Sigmoid colon (tissue), 6 donors: ENCODE measurements at regions not wholly inside any gene's neighbourhood (a gene's known extent, or its start where the extent isn't known, plus 50 kb on each side); places are given as distances from the start of the nearest gene placed in this dataset.
"Not testable (repeated sequence)": the region's sequence is repeated elsewhere in the genome, so short reads cannot be mapped to it uniquely, and the experiment has no call there.

ENCODE experiments used
- DNase-seq: peaks from one replicate; pipeline ENCODE4 v3.0.0-alpha.2; 2019
- H3K27ac ChIP-seq, 4 donors: fragments of 200-600 bp; sonication (generic); one replicate each; pipeline ENCODE4 v1.5.1; 2016 to 2019; ENCODE audit warnings: mild to moderate bottlenecking in 1 of 4
- H3K27me3 ChIP-seq, 3 donors: fragments of 200-600 bp; sonication (generic); one replicate each; pipeline ENCODE4 v1.5.1; 2019; ENCODE audit warnings: mild to moderate bottlenecking in 1 of 3
- H3K36me3 ChIP-seq, 4 donors: fragments of 200-600 bp; sonication (generic); one replicate each; pipeline ENCODE4 v1.5.1; 2016 to 2019
- H3K4me1 ChIP-seq, 4 donors: fragments of 200-600 bp; sonication (generic); one replicate each; pipeline ENCODE4 v1.5.1; 2017 to 2019
- H3K4me3 ChIP-seq, 4 donors: fragments of 200-600 bp; sonication (generic); one replicate each; pipeline ENCODE4 v1.5.1; 2017 to 2019; ENCODE audit warnings: mild to moderate bottlenecking in 2 of 4, moderate library complexity in 1 of 4
- H3K9me3 ChIP-seq, 4 donors: fragments of 200-600 bp in 3 of 4; sonication (generic) in 3 of 4; one replicate each; pipeline versions ENCODE4 v1.5.1 to v1.6.1; 2013 to 2019
- CTCF ChIP-seq, 4 experiments: fragments of 450-650 bp in 3 of 4; fragments of 200-600 bp in 1 of 4; IDR thresholded peaks; one replicate each; pipeline ENCODE4 v1.5.1; 2016 to 2019; ENCODE audit warnings: antibody characterized with exemption in 4 of 4, mild to moderate bottlenecking in 3 of 4, moderate library complexity in 2 of 4
- EP300 ChIP-seq, 4 donors: sonication (generic); formaldehyde crosslinking; IDR thresholded peaks; one replicate each; pipeline ENCODE4 v1.6.1; 2017; ENCODE audit warnings: antibody characterized with exemption in 4 of 4
- POLR2A ChIP-seq, 2 donors: fragments of 450-650 bp; IDR thresholded peaks; one replicate each; pipeline ENCODE4 v1.6.1; 2016; ENCODE audit warnings: antibody characterized with exemption in 2 of 2, mild to moderate bottlenecking in 2 of 2, moderate library complexity in 2 of 2
- POLR2AphosphoS5 ChIP-seq, 4 donors: sonication (generic); formaldehyde crosslinking; IDR thresholded peaks; one replicate each; pipeline ENCODE4 v1.6.1; 2017; ENCODE audit warnings: antibody characterized with exemption in 4 of 4
- WGBS, 2 donors: extraction: QIAGEN DNeasy Blood & Tissue Kit; methylation state at CpG; one replicate each; pipeline ENCODE4 v1.1.7; 2013; 5-methylcytosine and 5-hydroxymethylcytosine counted together
- intact Hi-C: fragments of 100-400 bp; cut with DNase I; formaldehyde crosslinking; loops from one replicate; pipeline ENCODE4 v1.15.1; 2023
- donor health status: healthy with polysubstance abuse.
- donor health status: healthy.

GRCh38 chr5:142402752-142403318, 78.0 kb upstream of the SPRY4 start:
- 96 to 99% methylated on average over 3 of the region's 3 CpGs for WGBS, 2 donors
- H3K4me1 ChIP-seq = peaks cover 0 to 11% (median 0%) of the 10 kb centered on the region in 4 donors
- H3K4me3 ChIP-seq = no peak overlapping the region
- no peak for DNase-seq
- H3K27me3 ChIP-seq = no peaks in the 10 kb centered on the region
- no peaks in the 10 kb centered on the region for H3K9me3 ChIP-seq
- H3K36me3 ChIP-seq = no peaks in the 10 kb centered on the region
- H3K27ac ChIP-seq = no peak overlapping the region
- TF ChIP-seq EP300 (IDR thresholded peaks at IDR 0.05) (no peak), POLR2AphosphoS5 (IDR thresholded peaks at IDR 0.05) (no peak), POLR2A (IDR thresholded peaks at IDR 0.05) (no peak), CTCF (IDR thresholded peaks at IDR 0.05) (no peak)
- intact Hi-C loops = no loop called here

- H3K9me3 ChIP-seq = peaks cover 0 to 5% (median 3%) of the 10 kb centered on the region in 4 donors
- TF ChIP-seq CTCF (IDR thresholded peaks at IDR 0.05) = no peak
- TF ChIP-seq EP300 (IDR thresholded peaks at IDR 0.05) = no peak
- TF ChIP-seq POLR2AphosphoS5 (IDR thresholded peaks at IDR 0.05) = no peak
- TF ChIP-seq POLR2A (IDR thresholded peaks at IDR 0.05) = no peak
- intact Hi-C loops = no loop called here
- H3K27ac ChIP-seq = no peak overlapping the region
- no peak overlapping the region for H3K4me3 ChIP-seq
- no peak for DNase-seq
- H3K27me3 ChIP-seq = no peaks in the 10 kb centered on the region
- H3K4me1 ChIP-seq = peaks cover 0 to 11% (median 0%) of the 10 kb centered on the region in 4 donors
- WGBS, 2 donors = 86 to 90% methylated on average over 8 of the region's 8 CpGs
- no peaks in the 10 kb centered on the region for H3K36me3 ChIP-seq
Observed at GRCh38 chr5:142400415-142400814, 75.6 kb upstream of the SPRY4 start.

GRCh38 chr5:142399891-142400290, 75.1 kb upstream of the SPRY4 start:
- Histone ChIP-seq H3K9me3 (peaks cover 0 to 5% (median 3%) of the 10 kb centered on the region in 4 donors), H3K27me3 (no peaks in the 10 kb centered on the region), H3K4me3 (no peak overlapping the region), H3K36me3 (no peaks in the 10 kb centered on the region), H3K4me1 (peaks cover 0 to 11% (median 0%) of the 10 kb centered on the region in 4 donors), H3K27ac (no peak overlapping the region)
- intact Hi-C loops = no loop called here
- TF ChIP-seq POLR2A (IDR thresholded peaks at IDR 0.05) = no peak
- no peak for TF ChIP-seq CTCF (IDR thresholded peaks at IDR 0.05)
- no peak for TF ChIP-seq EP300 (IDR thresholded peaks at IDR 0.05)
- no peak for TF ChIP-seq POLR2AphosphoS5 (IDR thresholded peaks at IDR 0.05)
- no peak for DNase-seq
- WGBS, 2 donors = 87% methylated on average over 2 of the region's 2 CpGs

- intact Hi-C loops = no loop called here
- TF ChIP-seq POLR2A (IDR thresholded peaks at IDR 0.05) (no peak), CTCF (IDR thresholded peaks at IDR 0.05) (no peak), POLR2AphosphoS5 (IDR thresholded peaks at IDR 0.05) (no peak), EP300 (IDR thresholded peaks at IDR 0.05) (no peak)
- no peak overlapping the region for H3K27ac ChIP-seq
- H3K4me1 ChIP-seq = peaks cover 0 to 1% (median 0%) of the 10 kb centered on the region in 4 donors
- no peaks in the 10 kb centered on the region for H3K27me3 ChIP-seq
- DNase-seq = no peak
- 65 to 81% methylated on average over 3 of the region's 3 CpGs for WGBS, 2 donors
- H3K36me3 ChIP-seq = no peaks in the 10 kb centered on the region
- H3K4me3 ChIP-seq = no peak overlapping the region
- peaks cover 0 to 5% (median 3%) of the 10 kb centered on the region in 4 donors for H3K9me3 ChIP-seq
Observed at GRCh38 chr5:142398730-142399055, 73.9 kb upstream of the SPRY4 start.

GRCh38 chr5:142398011-142398729, 73.3 kb upstream of the SPRY4 start:
- H3K36me3 ChIP-seq, H3K9me3 ChIP-seq, H3K27ac ChIP-seq, intact Hi-C loops, H3K27me3 ChIP-seq, H3K4me3 ChIP-seq, H3K4me1 ChIP-seq, DNase-seq: not testable (repeated sequence)
- 92 to 94% methylated on average over 13 of the region's 13 CpGs for WGBS, 2 donors
